ENCODE measurements at regions not wholly inside any gene's neighbourhood (a gene's known extent, or its start where the extent isn't known, plus 50 kb on each side); places are given as distances from the start of the nearest gene placed in this dataset.

DNA sequence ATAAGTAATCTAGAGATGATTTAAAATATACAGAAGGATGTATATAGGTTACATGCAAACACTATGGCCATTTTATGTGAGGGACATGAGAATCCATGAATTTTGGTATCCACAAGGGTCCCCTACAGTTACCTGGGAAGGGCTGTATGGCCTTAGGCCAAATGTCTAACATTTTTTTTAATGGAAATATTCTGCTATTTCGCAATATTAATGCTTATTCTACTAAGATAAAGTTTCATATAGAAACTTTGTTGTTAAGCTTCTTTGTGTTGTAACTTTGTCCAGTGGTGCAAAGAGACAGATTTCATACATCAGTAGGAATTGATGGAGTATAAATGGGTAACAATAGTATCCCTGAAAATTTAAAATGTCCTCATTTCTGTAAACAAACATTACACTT, 233.4 kb upstream of the THBS1 start:
- TF ChIP-seq, protein P1, sequence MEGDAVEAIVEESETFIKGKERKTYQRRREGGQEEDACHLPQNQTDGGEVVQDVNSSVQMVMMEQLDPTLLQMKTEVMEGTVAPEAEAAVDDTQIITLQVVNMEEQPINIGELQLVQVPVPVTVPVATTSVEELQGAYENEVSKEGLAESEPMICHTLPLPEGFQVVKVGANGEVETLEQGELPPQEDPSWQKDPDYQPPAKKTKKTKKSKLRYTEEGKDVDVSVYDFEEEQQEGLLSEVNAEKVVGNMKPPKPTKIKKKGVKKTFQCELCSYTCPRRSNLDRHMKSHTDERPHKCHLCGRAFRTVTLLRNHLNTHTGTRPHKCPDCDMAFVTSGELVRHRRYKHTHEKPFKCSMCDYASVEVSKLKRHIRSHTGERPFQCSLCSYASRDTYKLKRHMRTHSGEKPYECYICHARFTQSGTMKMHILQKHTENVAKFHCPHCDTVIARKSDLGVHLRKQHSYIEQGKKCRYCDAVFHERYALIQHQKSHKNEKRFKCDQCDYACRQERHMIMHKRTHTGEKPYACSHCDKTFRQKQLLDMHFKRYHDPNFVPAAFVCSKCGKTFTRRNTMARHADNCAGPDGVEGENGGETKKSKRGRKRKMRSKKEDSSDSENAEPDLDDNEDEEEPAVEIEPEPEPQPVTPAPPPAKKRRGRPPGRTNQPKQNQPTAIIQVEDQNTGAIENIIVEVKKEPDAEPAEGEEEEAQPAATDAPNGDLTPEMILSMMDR (IDR thresholded peaks at IDR 0.05 in 4 of 5, conservative IDR thresholded peaks at IDR 0.05 in 1 of 5): no peak
- no peak for TF ChIP-seq POLR2A (IDR thresholded peaks at IDR 0.05)
